SW480 (cell line): ENCODE measurements at regions not wholly inside any gene's neighbourhood (a gene's known extent, or its start where the extent isn't known, plus 50 kb on each side); places are given as distances from the start of the nearest gene placed in this dataset.
A peak's percentile ranks its signal among the peaks of the same experiment; 100 is the strongest.

Experiments used
- DNase-seq: peaks from one replicate; pipeline ENCODE4 v3.0.0-alpha.2; 2016; ENCODE audit warnings: low spot score

DNA sequence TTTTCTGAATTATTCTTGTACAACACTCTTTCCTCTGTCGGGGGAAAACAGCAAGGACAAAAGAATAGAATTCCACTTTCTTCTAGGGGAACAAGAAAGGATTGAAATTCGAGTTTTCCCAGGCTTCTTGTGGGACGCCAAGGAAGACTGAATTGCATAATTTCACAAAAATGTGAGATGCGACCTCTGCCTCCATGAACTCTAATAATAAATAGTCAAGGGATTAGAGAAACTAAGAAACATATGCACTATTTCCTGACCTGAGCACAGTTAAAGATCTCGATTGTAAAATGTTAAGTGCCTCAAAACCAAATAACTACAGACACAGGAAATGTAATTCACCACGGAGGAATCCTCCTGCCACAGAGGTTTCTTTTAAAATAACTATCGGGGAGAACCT is 117.3 kb upstream of the MARK1 start:
- no peak for DNase-seq

DNA sequence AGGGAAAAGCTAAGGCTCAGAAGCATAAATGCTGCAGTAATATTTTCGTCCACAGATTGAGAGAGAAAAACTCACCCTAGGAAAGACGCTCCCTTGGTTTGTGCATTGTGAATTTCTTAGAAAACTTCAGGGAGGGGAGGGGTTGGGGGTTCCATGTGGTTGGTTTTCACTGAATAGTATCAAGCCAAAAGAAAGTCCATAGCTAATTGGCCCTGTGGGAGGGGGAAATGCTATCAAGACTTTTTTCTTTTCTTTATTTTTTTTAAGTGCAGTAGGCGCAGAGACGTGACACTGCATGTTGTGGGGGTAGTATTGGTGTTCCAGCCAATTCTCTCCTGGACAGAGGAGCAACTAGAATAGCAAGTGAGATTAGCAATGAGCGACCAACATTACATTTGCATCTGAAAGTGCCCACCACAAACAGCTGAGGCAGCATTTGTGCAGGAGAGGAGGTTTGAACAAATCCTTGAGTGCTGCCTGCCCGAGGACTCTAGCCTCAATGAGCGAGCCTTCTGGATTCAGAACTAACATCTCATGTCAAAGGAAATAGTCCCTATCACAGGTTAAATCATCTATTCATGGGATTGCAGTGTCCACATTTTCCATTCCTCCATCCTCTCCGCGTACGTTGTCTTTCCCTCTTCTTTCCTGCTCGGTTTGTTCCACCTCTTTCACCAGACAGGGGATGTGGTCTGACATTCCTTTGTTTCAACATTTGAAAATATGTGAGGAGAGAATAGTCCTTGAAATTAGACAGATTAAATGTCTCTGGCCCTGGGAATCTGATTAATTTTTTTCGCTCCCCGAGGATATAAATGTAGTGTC is 118.0 kb upstream of the MARK1 start:
- DNase-seq, result no peak

GRCh38 chr1:220407191-220407590 is 120.7 kb upstream of the MARK1 start:
- no peak for DNase-seq

GRCh38 chr1:220398238-220398637 is 126.0 kb upstream of the RAB3GAP2 start:
- DNase-seq, result no peak

DNA sequence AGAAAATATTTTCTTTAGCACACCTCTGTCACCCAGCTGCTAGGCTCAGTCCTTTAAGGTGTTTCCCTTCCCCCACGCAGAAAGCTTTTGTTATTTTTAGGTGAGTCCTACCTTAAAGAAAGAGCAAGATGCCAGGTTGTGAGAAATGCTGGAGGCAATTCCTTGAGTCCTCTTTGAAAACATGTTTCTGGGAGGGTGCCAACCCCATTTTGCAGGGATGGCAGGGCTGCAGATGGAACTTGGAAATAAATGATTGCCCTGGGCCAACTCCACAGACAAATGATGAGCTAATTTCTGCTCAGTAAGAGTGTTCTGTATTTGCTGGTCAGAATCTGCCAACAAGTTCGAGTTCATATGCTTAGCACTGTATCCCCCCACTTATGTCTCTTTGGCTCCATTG is 119.2 kb upstream of the RAB3GAP2 start:
- DNase-seq, result no peak

- DNase-seq, result no peak
Measured at GRCh38 chr1:220389634-220390033, 117.4 kb upstream of the RAB3GAP2 start.

GRCh38 chr1:220386494-220387195 is 114.4 kb upstream of the RAB3GAP2 start:
- DNase-seq, result no peak

DNA sequence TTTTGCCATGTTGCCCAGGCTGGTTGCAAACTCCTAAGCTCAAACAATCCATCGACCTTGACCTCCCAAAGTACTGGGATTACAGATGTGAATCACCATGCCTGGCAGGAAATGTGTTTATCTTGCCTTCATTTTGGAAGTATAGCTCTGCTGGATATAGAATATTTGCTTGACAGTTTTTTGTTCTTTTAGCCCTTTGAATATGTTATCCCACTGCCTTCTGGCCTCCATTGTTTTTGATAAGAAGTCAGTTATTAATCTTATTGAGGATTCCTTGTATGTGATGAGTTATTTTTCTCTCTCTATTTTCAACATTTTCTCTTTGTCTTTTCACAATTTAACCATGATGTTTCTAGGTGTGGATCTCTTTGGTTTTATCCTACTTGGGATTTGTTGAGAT is 112.9 kb upstream of the RAB3GAP2 start:
- no peak for DNase-seq

GRCh38 chr1:220382994-220383393 is 110.7 kb upstream of the RAB3GAP2 start:
- no peak for DNase-seq

- no peak for DNase-seq
Measured at GRCh38 chr1:220380885-220381284, 108.6 kb upstream of the RAB3GAP2 start.

DNA sequence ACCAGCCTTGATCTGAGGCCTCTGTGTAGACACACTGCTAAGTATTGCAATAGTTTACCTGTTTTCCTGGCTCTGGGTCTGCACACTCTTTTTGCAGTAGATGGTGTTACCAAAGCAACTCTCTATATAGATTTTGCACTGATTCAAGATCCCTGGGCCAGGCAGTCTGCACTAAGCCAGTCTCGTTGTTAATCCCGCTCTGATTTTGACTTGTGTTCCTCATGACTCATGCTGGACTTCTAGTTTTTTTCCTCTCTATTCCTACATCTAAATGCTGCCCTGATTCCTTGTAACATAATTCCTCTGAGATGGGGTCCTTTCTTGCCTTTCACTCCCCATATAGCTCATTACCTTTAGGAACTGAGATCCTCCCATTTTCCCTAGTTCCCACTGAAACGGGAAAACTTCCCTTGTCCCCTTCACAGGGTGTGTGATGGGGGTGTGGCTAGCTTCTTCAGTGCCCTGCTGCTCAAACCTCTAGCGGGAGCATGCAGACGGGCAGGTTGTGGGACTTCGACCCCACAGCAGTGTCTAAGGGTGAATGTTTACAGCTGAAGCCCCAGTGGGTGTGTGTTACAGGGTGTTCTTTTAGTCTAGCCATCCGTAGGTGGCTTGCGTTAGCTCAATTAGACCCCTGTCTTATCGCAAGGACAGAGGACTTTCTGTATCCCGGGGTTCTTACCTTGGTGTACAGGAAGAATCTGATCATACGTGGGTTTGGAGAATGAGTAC is 106.5 kb upstream of the RAB3GAP2 start:
- peak; percentile 22 for DNase-seq

- DNase-seq, result no peak
Measured at GRCh38 chr1:220375715-220376114, 103.5 kb upstream of the RAB3GAP2 start.

DNA sequence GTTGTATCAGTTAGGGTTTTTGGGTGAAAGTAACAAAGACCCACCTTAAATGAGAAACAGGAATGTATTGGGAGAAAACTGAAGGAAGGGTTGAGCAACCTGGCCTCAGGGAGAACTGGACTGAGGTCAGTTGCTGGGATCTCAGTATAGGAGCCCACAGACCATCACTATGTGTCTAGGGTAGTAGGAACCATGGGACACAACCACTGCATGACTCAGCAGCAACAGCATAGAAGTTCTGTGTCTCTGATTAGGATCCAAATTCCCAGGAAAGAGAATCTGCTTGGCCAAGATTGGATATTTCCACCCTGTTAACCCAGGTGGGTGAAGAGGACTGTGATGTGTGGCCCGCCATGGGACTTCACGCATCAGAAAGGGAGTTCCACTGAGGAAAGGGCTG is 102.2 kb upstream of the RAB3GAP2 start:
- DNase-seq, result no peak

GRCh38 chr1:220372451-220372850 is 100.2 kb upstream of the RAB3GAP2 start:
- no peak for DNase-seq

DNA sequence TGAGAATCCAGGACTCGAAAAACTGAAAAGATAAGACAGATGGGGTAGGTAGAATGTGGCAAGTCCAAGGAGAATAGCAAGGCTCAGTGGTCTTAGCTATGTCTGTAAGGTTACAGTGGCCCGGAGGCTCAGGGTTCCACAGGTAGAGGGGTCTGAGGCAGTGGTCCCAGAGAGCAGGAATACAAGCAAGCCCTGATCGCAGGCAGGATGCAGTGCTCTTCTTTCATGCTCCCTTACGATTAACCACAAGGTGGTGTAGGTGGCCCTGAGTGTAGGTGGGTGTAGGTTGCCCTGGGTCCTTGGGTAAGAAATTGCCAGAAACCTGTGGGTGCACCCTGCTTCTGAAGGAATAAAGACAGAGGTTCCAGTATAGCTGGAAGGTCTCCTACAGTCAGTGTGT is 99.1 kb upstream of the RAB3GAP2 start:
- DNase-seq, result no peak

GRCh38 chr1:220370041-220370700 is 97.9 kb upstream of the RAB3GAP2 start:
- DNase-seq, result peak; percentile 76

DNA sequence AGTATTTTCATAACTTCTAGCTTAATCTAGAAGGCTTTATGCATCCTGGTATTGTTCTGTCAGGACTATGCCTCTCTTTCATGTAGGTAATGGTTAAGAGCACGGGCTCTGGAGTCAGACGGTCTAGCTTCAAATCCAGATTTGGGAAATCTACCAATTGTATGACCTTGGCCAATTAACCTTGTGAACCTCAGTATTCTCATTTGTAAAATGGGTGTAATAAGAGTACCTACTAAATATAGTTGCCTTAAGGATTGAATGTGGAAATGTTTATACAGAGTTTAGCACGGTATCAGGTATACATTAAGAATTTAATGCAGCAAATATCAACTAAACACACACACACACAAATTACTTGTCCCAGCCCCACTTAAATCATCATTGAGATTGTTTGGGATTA is 97.3 kb upstream of the RAB3GAP2 start:
- DNase-seq, result no peak

- DNase-seq, result peak; percentile 47
Measured at GRCh38 chr1:220368352-220369265, 96.4 kb upstream of the RAB3GAP2 start.

GRCh38 chr1:220367833-220368232 is 95.6 kb upstream of the RAB3GAP2 start:
- DNase-seq, result no peak

GRCh38 chr1:220366269-220366668 is 94.0 kb upstream of the RAB3GAP2 start:
- DNase-seq, result no peak

DNA sequence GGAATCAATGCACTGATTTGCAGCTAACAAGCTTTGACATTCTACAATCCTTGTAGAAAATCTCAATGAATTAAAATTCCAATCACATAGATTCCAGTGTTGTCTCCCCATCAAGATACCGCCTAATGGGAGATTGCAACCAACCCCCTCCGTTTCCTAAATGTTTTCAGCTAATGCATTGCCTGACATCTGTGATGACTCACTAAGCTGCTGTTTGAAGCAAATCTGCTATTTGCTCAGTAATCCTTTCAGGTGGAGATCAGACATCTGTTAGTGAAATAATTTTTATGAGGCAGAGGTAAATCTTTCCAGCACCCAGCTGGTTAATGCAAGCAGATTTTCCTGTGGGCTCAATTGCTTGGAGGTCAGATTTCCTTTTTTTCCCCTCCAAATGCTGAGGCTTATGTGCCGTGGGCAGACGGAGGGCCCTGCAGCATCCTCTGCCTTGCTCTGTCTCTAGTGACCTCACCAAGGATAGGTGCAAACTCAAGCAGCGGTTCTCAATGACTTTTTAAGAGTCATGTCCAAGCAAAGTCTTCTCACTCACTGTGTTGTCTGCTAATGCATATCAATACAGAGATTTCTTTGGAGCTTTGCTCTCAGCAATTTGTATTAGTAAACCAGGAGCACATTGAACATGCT is 91.1 kb upstream of the RAB3GAP2 start:
- peak; percentile 46 for DNase-seq
